GM10266 (cell line): ENCODE measurements at regions not wholly inside any gene's neighbourhood (a gene's known extent, or its start where the extent isn't known, plus 50 kb on each side); places are given as distances from the start of the nearest gene placed in this dataset.

Experiments
- DNase-seq: peaks from one replicate; pipeline ENCODE4 v3.0.0; 2012; ENCODE audit errors: extremely low spot score
- CTCF ChIP-seq: IDR thresholded peaks from 2 replicates; pipeline ENCODE4 v1.5.1; 2012; ENCODE audit warnings: mild to moderate bottlenecking, low read depth; ENCODE audit not compliant: control insufficient read depth, insufficient read depth; ENCODE audit errors: missing control alignments

- no peak for TF ChIP-seq CTCF
- DNase-seq, result no peak
Observed at GRCh38 chr10:2145926-2146478, 408.7 kb upstream of the ADARB2 start.

- TF ChIP-seq CTCF, result no peak
- no peak for DNase-seq
Observed at GRCh38 chr10:2145491-2145890, 408.2 kb upstream of the ADARB2 start.

- TF ChIP-seq CTCF, result no peak
- DNase-seq, result no peak
Observed at GRCh38 chr10:2144584-2144983, 407.3 kb upstream of the ADARB2 start.

- no peak for TF ChIP-seq CTCF
- DNase-seq, result no peak
Observed at GRCh38 chr10:2143213-2143835, 406.0 kb upstream of the ADARB2 start.

- TF ChIP-seq CTCF, result no peak
- no peak for DNase-seq
Observed at GRCh38 chr10:2139746-2140145, 402.4 kb upstream of the ADARB2 start.

- no peak for DNase-seq
Observed at GRCh38 chr10:2137549-2138174, 400.3 kb upstream of the ADARB2 start.

More at GRCh38 chr10:2137549-2138174, 400.3 kb upstream of the ADARB2 start:
- peak; percentile 34 for TF ChIP-seq CTCF
